ENCODE measurements at regions not wholly inside any gene's neighbourhood (a gene's known extent, or its start where the extent isn't known, plus 50 kb on each side); places are given as distances from the start of the nearest gene placed in this dataset.

DNA sequence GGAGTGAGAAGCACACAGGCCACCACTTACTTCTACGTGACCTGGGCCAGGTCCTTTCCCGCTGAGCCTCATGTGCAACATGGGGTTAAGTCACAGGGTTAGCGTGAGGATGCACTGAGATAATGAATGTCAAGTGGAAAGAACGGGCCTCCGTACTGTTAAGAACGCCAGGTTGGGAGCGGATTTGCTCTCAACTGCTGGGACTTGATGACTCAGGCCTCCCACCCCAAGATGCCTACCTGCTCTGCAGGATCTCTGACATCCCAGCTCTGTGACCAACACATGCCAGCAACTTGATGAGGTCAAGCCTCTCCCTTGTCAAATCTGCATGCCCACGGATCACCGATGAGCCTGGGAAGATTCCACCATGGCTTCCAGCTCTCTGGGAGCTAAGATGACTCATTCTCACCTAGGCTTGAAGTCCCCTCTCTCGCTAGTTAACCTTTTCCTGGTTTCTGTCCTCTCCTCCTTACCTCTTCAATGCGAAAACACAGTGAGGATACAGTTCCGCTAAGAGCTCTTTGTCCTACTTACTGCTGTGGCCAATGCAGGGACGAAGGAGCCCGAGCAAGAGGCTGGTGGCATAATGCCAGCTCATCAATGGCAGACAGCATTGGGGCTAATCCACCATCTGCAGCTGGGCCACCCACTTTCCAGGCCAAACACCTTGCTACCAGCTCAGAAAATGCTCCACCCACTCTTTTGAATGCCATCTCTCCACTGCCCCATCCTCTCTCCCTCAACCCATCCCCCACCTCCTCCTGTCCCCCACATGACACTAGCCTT lies 67.6 kb downstream of the PJA1 start:
- H3K27me3 ChIP-seq (ENCODE audit: insufficient read depth, low read length), result no peaks in the 10 kb centered on the region
- no peaks in the 10 kb centered on the region for H3K36me3 ChIP-seq (ENCODE audit: insufficient read depth, low read length)

DNA sequence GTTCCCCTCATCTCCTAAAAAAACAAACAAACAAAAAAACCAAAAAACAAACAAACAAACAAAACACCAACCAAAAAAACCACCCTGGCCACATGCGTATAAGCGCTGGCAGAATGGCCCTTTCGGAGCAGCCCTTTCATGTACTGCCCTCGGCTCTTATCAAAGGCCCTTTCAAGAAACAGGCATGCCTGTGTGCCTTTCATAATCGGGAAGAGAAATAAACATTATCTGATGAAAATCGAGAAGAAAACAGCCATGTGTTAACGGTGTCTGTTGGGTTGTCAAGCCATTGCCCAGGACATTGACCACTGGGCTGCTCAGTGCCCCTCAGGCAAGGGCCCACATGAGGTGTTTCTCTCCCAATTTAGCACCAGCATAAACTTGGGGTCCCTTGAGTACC lies 68.3 kb downstream of the PJA1 start:
- Histone ChIP-seq H2AFZ (ENCODE audit: low read length, unreplicated experiment) (no peak overlapping the region), H3K79me2 (ENCODE audit: control insufficient read depth, insufficient read depth, low read length, unreplicated experiment) (no peaks in the 10 kb centered on the region), H3K4me3 (ENCODE audit: low read depth, low read length) (no peak overlapping the region), H3K4me1 (ENCODE audit: control insufficient read depth, insufficient read depth, low read length, unreplicated experiment) (no peaks in the 10 kb centered on the region), H3K36me3 (ENCODE audit: insufficient read depth, low read length) (no peaks in the 10 kb centered on the region), H3K27me3 (ENCODE audit: insufficient read depth, low read length) (no peaks in the 10 kb centered on the region), H3K27ac (ENCODE audit: low read depth, low read length) (no peak overlapping the region)

More for the DNA sequence above, 67.6 kb downstream of the PJA1 start:
- Histone ChIP-seq H3K27ac (ENCODE audit: low read depth, low read length) (no peak overlapping the region), H3K79me2 (ENCODE audit: control insufficient read depth, insufficient read depth, low read length, unreplicated experiment) (no peaks in the 10 kb centered on the region), H3K4me3 (ENCODE audit: low read depth, low read length) (no peak overlapping the region), H2AFZ (ENCODE audit: low read length, unreplicated experiment) (no peak overlapping the region), H3K4me1 (ENCODE audit: control insufficient read depth, insufficient read depth, low read length, unreplicated experiment) (no peaks in the 10 kb centered on the region)

DNA sequence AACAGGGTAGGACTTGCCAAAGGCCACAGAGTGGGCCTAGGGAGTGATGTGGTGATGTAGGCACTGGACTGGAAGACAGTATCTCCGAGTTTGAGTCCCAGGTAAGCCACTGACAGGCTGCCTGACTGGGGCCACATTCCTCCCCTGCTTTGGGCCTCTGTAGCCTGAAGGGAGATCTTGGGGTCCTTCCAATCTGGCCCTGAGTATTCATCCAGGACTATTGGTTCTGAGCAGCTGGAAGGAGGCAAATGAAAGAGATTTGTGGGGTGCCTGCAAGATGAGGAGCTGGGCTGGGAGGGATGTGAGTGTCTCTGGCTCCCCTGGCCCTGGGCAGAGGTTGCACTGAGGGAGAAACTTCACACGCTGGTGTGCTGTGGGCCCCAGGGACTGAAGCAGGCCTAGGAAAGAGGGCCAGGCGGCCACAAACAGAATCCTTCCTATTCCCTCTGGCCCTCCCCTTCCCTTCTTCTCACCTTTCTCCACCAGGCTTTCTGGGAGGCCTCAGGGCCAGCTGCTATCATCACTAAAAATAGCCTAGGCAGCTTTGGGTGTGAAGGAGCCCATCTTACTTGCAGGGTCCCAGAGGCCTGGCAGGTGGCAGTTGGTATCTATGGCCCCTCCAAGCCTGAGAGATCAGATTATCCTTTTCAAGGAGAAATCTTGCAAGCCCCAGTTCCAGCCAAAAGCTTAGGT lies 70.1 kb downstream of the PJA1 start:
- Histone ChIP-seq H3K27me3 (ENCODE audit: insufficient read depth, low read length) (no peaks in the 10 kb centered on the region), H3K79me2 (ENCODE audit: control insufficient read depth, insufficient read depth, low read length, unreplicated experiment) (no peaks in the 10 kb centered on the region), H3K4me3 (ENCODE audit: low read depth, low read length) (no peak overlapping the region)

DNA sequence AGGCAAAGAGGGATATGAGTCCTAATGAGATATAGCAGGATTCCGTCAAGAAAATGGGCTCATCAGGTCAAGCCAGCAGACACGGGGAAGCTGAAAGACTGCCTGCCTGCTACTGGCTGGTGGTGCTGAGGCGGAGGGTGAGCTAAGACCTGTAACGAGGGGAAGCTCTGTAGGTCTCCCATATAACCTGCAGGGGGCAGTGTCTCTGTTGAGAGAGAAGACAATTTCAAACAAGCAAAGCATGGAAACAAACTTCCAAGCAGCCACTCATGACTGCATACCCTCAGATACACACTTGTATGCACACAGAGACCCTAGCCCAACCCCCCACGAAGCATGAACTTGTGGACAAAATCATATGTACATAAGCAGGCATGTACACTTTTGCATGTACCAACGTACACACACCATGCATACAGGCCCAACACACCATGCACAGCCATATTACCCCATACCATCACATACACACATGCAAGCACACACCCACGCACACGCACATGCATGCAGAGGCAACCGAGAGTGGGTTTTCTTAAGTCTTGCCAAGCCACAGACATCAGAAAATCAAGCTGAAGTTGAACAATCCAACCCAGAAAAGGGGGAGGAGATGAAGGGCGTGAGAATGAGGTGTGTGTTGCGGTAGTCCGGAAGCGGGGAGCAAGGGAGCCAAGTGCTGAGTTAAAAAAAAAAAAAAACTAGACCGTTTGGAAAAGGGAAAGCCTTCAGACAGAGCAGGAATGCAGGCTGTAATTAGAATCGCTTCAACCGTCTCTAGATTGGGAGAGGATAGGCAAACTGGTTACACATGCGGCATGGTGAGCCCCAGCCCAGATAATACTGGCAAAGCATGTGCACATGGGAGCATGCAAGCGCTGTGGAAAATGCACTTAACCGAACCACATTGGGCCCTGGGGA lies 71.0 kb downstream of the PJA1 start:
- H3K4me3 ChIP-seq (ENCODE audit: low read depth, low read length), result no peak overlapping the region
- no peaks in the 10 kb centered on the region for H3K27me3 ChIP-seq (ENCODE audit: insufficient read depth, low read length)
- no peaks in the 10 kb centered on the region for H3K4me1 ChIP-seq (ENCODE audit: control insufficient read depth, insufficient read depth, low read length, unreplicated experiment)
- no peaks in the 10 kb centered on the region for H3K36me3 ChIP-seq (ENCODE audit: insufficient read depth, low read length)
- no peaks in the 10 kb centered on the region for H3K79me2 ChIP-seq (ENCODE audit: control insufficient read depth, insufficient read depth, low read length, unreplicated experiment)
- no peak overlapping the region for H2AFZ ChIP-seq (ENCODE audit: low read length, unreplicated experiment)
- no peak overlapping the region for H3K27ac ChIP-seq (ENCODE audit: low read depth, low read length)

More for the DNA sequence above, 70.1 kb downstream of the PJA1 start:
- H3K36me3 ChIP-seq (ENCODE audit: insufficient read depth, low read length), result no peaks in the 10 kb centered on the region
- H2AFZ ChIP-seq (ENCODE audit: low read length, unreplicated experiment), result no peak overlapping the region
- no peaks in the 10 kb centered on the region for H3K4me1 ChIP-seq (ENCODE audit: control insufficient read depth, insufficient read depth, low read length, unreplicated experiment)
- H3K27ac ChIP-seq (ENCODE audit: low read depth, low read length), result no peak overlapping the region

DNA sequence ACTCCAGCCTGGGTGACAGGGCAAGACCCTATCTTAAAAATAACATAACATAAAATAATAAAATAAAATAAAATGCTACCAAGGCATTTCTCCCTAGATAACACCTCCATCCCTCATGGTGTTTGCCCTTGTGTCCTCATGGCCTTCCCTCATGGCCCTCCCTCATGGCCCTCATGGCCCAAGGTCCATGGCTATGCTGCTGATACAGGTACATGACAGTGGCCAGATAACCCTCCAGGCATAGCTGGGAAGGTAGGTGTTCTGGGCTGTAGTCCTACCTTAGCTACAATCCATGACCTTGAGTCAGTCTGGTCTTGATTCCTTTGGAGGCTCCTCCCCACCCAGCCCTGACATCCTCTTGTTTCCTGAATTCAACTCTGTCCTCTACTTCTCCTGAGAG lies 75.2 kb downstream of the PJA1 start:
- Histone ChIP-seq H2AFZ (ENCODE audit: low read length, unreplicated experiment) (no peak overlapping the region), H3K4me1 (ENCODE audit: control insufficient read depth, insufficient read depth, low read length, unreplicated experiment) (no peaks in the 10 kb centered on the region), H3K27ac (ENCODE audit: low read depth, low read length) (no peak overlapping the region), H3K4me3 (ENCODE audit: low read depth, low read length) (no peak overlapping the region), H3K36me3 (ENCODE audit: insufficient read depth, low read length) (no peaks in the 10 kb centered on the region), H3K79me2 (ENCODE audit: control insufficient read depth, insufficient read depth, low read length, unreplicated experiment) (no peaks in the 10 kb centered on the region), H3K27me3 (ENCODE audit: insufficient read depth, low read length) (no peaks in the 10 kb centered on the region)

DNA sequence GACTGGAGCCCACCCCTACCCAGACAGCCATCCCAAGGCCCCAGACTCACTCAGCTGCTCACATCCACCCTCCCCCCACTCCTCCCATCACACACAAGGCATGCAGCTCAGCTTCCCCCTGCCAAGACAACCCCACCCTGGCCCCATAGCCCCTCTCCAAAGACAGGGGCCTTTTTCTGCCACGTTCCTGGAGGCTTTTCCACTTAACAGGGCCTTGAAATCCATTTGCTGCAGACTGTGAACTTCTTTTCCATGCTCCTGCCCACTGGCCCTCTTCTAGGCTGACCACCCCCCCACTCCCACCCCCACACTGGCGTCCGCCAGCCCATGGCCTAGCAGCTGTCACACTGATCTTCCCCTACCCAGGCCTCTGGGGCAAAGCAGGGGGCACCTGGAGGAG lies 76.0 kb downstream of the PJA1 start:
- Histone ChIP-seq H3K79me2 (ENCODE audit: control insufficient read depth, insufficient read depth, low read length, unreplicated experiment) (no peaks in the 10 kb centered on the region), H3K27ac (ENCODE audit: low read depth, low read length) (no peak overlapping the region), H2AFZ (ENCODE audit: low read length, unreplicated experiment) (no peak overlapping the region), H3K36me3 (ENCODE audit: insufficient read depth, low read length) (no peaks in the 10 kb centered on the region), H3K4me1 (ENCODE audit: control insufficient read depth, insufficient read depth, low read length, unreplicated experiment) (no peaks in the 10 kb centered on the region), H3K27me3 (ENCODE audit: insufficient read depth, low read length) (no peaks in the 10 kb centered on the region), H3K4me3 (ENCODE audit: low read depth, low read length) (no peak overlapping the region)

DNA sequence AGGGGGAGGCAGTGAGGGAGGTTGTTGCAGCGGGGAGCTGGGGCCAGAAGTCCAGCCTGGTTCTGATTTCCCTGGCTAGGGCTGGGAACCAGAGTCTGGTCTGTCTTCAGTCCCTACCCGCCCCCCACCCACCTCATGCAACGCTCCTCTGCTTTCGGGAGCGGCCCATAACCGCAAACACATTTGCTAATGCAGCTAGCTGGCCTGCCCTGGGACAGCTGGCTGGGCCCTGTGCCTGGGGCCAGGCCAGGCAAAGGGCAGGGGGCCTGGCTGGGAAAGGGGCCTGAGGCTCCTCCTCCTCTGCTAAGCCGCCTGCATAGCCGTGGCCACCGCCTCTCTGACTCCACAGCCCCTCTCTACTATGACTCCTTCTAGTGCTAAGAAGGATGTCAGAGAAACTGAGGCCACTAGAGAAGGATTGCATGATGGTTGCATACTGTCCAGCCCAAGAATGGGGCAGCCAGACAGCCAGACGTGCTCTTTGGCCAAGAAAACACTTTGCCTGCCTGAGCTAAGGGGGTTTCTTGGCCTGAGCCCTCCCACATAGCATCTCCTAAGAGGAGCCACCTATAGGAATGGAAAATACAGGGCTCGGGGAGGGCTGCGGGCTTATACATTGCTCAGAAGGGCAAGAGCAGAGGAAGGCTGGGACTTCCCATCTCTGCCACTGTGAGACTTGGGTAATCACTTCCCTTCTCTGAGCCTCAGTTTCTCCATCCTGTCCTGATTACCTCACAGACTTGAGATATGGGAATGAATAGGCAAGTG lies 76.9 kb downstream of the PJA1 start:
- no peaks in the 10 kb centered on the region for H3K4me1 ChIP-seq (ENCODE audit: control insufficient read depth, insufficient read depth, low read length, unreplicated experiment)
- H3K36me3 ChIP-seq (ENCODE audit: insufficient read depth, low read length), result no peaks in the 10 kb centered on the region
- H3K4me3 ChIP-seq (ENCODE audit: low read depth, low read length), result no peak overlapping the region
- H3K79me2 ChIP-seq (ENCODE audit: control insufficient read depth, insufficient read depth, low read length, unreplicated experiment), result no peaks in the 10 kb centered on the region
- H3K27ac ChIP-seq (ENCODE audit: low read depth, low read length), result no peak overlapping the region
- H2AFZ ChIP-seq (ENCODE audit: low read length, unreplicated experiment), result no peak overlapping the region
- no peaks in the 10 kb centered on the region for H3K27me3 ChIP-seq (ENCODE audit: insufficient read depth, low read length)

DNA sequence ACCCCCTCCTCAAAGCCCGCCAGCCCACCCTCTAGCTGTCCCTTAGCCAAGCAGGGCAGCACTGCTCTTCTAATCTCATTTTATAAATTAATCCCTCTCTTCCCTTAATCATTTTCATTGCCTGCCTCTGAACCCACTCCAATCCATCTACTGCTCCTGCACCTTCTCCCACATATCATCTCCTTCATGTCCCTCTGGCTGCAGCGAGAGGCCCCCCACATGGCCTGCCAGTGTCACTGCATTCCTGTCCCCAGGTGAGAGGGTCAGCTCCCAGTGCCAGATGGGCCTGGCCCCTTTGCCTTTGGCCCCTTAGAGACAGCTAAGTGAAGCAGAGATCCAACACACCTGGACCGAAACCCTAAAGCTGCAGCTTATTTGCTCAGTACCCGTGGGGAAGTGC lies 79.4 kb downstream of the PJA1 start:
- Histone ChIP-seq H2AFZ (ENCODE audit: low read length, unreplicated experiment) (no peak overlapping the region), H3K4me3 (ENCODE audit: low read depth, low read length) (no peak overlapping the region), H3K79me2 (ENCODE audit: control insufficient read depth, insufficient read depth, low read length, unreplicated experiment) (no peaks in the 10 kb centered on the region), H3K27me3 (ENCODE audit: insufficient read depth, low read length) (no peaks in the 10 kb centered on the region), H3K36me3 (ENCODE audit: insufficient read depth, low read length) (no peaks in the 10 kb centered on the region), H3K4me1 (ENCODE audit: control insufficient read depth, insufficient read depth, low read length, unreplicated experiment) (no peaks in the 10 kb centered on the region), H3K27ac (ENCODE audit: low read depth, low read length) (no peak overlapping the region)

DNA sequence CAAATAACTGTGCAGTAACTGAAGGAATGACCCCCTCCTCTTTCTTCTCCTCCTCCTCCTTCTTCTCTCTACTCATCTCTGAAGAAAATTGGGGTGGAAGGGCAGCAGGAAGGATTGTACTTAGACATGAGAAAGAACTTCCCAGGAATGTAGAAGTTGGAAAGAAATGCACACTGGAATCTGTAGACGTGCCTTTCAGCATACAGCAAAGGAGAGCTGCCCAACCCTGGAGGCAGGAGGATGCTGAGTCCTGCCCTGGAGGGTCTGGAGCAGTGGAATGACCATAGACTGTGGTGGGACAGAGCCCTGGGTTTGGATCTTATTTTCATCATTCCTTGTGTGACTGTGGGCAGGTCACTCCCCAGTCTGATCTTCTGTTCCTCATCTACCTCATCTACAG lies 80.1 kb downstream of the PJA1 start:
- H3K36me3 ChIP-seq (ENCODE audit: insufficient read depth, low read length), result no peaks in the 10 kb centered on the region
- no peak overlapping the region for H3K4me3 ChIP-seq (ENCODE audit: low read depth, low read length)
- no peaks in the 10 kb centered on the region for H3K27me3 ChIP-seq (ENCODE audit: insufficient read depth, low read length)

DNA sequence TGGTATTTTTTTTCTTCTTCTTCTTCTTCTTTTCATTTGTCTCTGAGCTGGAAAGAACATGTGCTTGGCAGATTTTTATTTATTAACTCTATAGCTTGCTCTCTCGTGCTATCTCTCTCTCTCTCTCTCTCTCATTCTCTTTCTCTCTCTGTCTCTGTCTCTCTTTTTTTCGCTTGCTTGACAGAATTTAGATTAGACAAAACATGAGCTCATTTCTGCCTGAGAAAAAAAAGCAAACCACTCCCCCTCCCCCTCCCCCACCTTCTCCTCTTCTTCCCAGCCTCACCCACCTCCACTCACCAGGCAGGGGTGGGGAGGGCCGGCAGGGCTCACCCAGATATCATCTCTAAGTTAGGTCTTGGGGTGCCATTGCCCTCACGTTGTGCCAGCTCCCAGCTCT lies 81.5 kb downstream of the PJA1 start:
- no peak overlapping the region for H3K27ac ChIP-seq (ENCODE audit: low read depth, low read length)
- H3K4me3 ChIP-seq (ENCODE audit: low read depth, low read length), result no peak overlapping the region
- H3K36me3 ChIP-seq (ENCODE audit: insufficient read depth, low read length), result no peaks in the 10 kb centered on the region
- no peaks in the 10 kb centered on the region for H3K79me2 ChIP-seq (ENCODE audit: control insufficient read depth, insufficient read depth, low read length, unreplicated experiment)
- H2AFZ ChIP-seq (ENCODE audit: low read length, unreplicated experiment), result no peak overlapping the region
- H3K27me3 ChIP-seq (ENCODE audit: insufficient read depth, low read length), result no peaks in the 10 kb centered on the region
- H3K4me1 ChIP-seq (ENCODE audit: control insufficient read depth, insufficient read depth, low read length, unreplicated experiment), result no peaks in the 10 kb centered on the region

More for the DNA sequence above, 80.1 kb downstream of the PJA1 start:
- H2AFZ ChIP-seq (ENCODE audit: low read length, unreplicated experiment), result no peak overlapping the region
- no peaks in the 10 kb centered on the region for H3K4me1 ChIP-seq (ENCODE audit: control insufficient read depth, insufficient read depth, low read length, unreplicated experiment)
- no peaks in the 10 kb centered on the region for H3K79me2 ChIP-seq (ENCODE audit: control insufficient read depth, insufficient read depth, low read length, unreplicated experiment)
- no peak overlapping the region for H3K27ac ChIP-seq (ENCODE audit: low read depth, low read length)
